Upper lobe of left lung (tissue), 4 donors: ENCODE measurements at regions not wholly inside any gene's neighbourhood (a gene's known extent, or its start where the extent isn't known, plus 50 kb on each side); places are given as distances from the start of the nearest gene placed in this dataset.

Experiments used
- CTCF ChIP-seq, 6 experiments: fragments of 450-650 bp in 4 of 6; fragments of 200-600 bp in 2 of 6; sonication (generic) in 2 of 6; IDR thresholded peaks; one replicate each; pipeline ENCODE4 v1.5.1; 2016 to 2019; ENCODE audit warnings: antibody characterized with exemption in 6 of 6
- EP300 ChIP-seq, 4 donors: sonication (generic); formaldehyde crosslinking; IDR thresholded peaks; one replicate each; pipeline ENCODE4 v1.5.1; 2017; ENCODE audit warnings: antibody characterized with exemption in 4 of 4, control low read depth in 2 of 4
- POLR2A ChIP-seq, 4 donors: fragments of 450-650 bp; IDR thresholded peaks; one replicate each; pipeline ENCODE4 v1.5.1; 2016 to 2017; ENCODE audit warnings: antibody characterized with exemption in 4 of 4, mild to moderate bottlenecking in 2 of 4
- POLR2AphosphoS5 ChIP-seq, 2 donors: sonication (generic); formaldehyde crosslinking; IDR thresholded peaks; one replicate each; pipeline ENCODE4 v1.5.1; 2017; ENCODE audit warnings: antibody characterized with exemption in 2 of 2

GRCh38 chr5:93964421-93964820 is 223.0 kb upstream of the POU5F2 start:
- TF ChIP-seq POLR2A (IDR thresholded peaks at IDR 0.05) (no peak), CTCF (IDR thresholded peaks at IDR 0.05) (no peak), EP300 (IDR thresholded peaks at IDR 0.05) (no peak), POLR2AphosphoS5 (IDR thresholded peaks at IDR 0.05) (no peak)
